GM19467 (cell line): ENCODE measurements at regions not wholly inside any gene's neighbourhood (a gene's known extent, or its start where the extent isn't known, plus 50 kb on each side); places are given as distances from the start of the nearest gene placed in this dataset.

Source experiments
- ATAC-seq: cut with Tn5 transposase; IDR thresholded peaks from one replicate; pipeline ENCODE4 v1.9.1; 2021; ENCODE audit warnings: mild to moderate bottlenecking, moderate library complexity; ENCODE audit not compliant: unreplicated experiment

DNA sequence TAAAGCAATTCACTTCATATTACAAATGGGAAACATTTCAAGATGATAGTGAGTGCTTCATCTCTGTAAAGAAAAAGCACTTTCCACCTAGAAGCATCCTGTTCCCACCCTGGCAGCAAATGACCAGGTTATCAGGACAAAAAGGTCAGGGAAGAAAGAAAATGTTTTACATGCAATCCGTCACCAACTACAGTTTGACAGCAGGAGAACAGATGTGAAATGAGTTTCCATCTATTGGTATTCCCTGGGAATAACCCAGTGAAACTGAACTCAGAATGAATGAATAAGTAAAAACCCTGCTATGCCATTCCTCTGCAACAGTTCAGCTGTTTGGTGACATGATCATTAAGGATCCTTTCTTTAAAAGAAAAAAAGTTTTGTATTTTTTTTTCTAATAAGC, 67.6 kb downstream of the HTR1A start:
- no peak for ATAC-seq

GRCh38 chr5:63878788-63879187, 83.5 kb downstream of the HTR1A start:
- ATAC-seq: no peak

- ATAC-seq: no peak
Observed at GRCh38 chr5:63877961-63878360, 84.3 kb downstream of the HTR1A start.

DNA sequence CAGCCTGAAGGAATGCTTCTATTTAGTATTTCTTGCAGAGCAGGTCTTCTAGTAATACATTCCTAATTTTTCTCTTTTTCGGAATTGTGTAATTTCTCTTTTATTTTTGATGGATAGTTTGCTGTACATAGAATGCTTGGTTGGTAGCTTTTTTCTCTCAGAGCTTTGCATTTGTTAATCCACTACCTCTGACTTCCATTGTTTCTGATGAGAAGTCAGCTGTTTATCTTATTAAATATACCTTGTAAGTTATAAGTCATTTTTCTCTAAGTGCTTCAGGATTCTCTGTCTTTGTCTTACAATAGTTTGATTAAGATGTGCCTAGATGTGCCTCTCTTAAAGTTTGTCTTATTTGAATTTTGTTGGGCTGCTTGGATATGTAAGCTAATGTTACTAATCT, 101.9 kb downstream of the HTR1A start:
- ATAC-seq: no peak

- ATAC-seq: no peak
Observed at GRCh38 chr5:63854076-63854475, 108.2 kb downstream of the HTR1A start.

DNA sequence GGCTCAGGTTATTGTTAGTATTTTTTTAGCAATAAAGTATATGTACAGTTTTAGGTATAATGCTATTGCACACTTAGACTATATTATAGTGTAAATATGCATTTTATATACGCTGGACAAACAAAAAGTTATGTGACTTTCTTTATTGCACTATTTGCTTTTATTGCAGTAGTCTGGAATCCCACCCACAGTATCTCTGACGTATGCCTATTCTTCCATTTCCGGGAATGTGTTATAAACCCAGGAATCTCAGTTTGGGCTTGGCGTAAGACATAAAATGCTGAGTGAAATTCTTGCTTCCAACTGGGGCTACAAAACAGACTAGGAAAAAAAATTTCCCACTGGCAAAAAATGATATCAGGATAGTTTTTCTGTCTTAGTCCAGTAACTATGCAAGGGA, 119.1 kb downstream of the HTR1A start:
- ATAC-seq: no peak

GRCh38 chr5:63837437-63837836, 124.8 kb downstream of the HTR1A start:
- ATAC-seq: no peak

- ATAC-seq: no peak
Observed at GRCh38 chr5:63831381-63831780, 130.9 kb downstream of the HTR1A start.

GRCh38 chr5:63825984-63826383, 136.3 kb downstream of the HTR1A start:
- no peak for ATAC-seq

- ATAC-seq: no peak
Observed at GRCh38 chr5:63823583-63823982, 138.7 kb downstream of the HTR1A start.

DNA sequence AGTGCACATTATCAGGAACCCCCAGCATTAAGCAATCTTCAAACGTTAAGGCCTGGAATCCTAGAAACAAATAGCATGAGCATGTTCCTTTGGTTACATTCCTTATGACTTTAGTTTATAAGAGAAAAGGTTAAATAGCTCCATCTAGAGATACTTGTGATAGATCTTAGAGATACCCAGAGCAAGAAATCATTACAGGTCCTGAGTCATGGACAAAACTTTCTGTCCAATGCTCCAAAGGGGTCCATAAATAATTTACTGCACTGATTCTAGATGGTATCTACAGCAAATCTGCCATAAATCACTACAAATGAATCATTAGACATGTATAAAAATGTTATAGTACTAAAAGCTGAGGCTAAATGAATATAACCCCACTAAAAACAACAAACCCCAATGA, 139.6 kb downstream of the HTR1A start:
- ATAC-seq: no peak

- ATAC-seq: no peak
Observed at GRCh38 chr5:63820577-63820976, 141.7 kb downstream of the HTR1A start.

DNA sequence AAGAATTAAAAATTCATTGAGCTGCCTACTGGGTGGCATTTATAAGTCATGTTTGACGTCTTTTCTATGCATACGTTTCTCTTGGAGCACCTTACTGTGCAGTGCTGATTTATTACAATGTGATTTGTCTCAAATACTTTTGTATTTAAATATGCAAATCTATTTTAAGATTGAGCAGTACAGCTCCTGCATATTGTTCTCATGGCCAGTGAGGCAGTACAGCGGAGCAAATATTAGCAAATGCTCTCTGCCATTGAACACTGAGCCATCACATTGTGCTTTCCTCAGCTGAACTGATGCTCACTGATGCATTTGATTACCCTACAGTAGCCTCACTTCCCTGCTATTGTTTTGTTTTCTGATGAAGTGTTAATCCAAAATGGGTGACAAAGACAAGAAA, 149.6 kb downstream of the HTR1A start:
- no peak for ATAC-seq

DNA sequence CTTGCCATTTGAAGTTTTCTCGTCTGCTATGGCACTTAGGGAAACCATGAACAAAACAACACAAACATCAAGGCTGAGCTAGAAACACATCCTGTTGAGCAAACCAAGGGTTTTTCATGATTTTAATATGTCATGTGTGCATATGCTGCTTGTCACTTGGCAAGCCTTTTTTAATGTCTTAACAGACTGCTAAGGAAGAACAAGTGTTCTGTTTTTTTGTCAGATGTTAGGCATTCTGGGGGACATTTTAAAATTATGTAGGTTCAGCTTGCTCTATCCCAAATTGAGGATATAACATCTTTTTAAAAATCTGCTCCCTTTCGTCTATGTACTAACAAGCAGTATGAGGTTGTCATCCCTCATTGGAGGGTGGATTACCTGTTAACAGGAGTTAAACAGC, 150.3 kb downstream of the HTR1A start:
- no peak for ATAC-seq

DNA sequence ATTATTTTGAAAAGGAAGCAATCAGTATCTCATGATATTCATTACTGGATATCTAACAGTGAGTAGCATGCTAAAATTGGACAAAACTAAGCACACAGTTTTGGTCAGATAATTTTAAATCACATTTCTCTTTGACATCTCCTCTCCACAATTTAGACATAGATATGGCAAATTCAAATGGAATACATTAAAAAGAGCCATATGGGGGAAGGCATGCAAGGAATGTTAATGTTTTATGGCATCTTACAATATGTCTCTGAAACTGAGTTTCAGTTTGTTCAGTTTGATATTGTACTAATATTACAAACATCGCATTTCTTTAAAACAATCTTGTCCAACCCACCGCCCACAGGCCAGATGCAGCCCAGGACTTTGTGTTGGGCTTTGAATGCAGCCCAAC, 151.0 kb downstream of the HTR1A start:
- no peak for ATAC-seq

- no peak for ATAC-seq
Observed at GRCh38 chr5:63805151-63805550, 157.1 kb downstream of the HTR1A start.

DNA sequence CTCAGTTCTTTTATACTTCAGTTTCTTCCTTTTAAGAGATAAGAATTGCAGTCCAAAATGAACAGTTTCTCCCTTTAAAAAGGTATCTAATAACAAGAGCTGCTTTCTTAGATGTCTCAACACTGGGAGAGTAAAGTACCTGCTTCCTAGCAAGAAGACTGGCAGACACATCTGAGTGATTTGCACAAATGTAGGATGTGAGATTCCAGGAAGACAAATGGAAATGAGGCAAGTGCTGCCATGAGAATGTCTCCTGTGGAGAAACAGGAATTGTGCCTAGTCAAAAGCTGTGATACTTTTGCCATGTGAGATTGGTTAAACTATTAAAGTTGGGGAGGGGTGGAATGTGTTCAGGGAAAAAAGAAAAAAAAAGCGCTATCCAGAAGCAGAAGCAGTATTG, 159.1 kb downstream of the HTR1A start:
- ATAC-seq: no peak

GRCh38 chr5:63794979-63795378, 167.3 kb downstream of the HTR1A start:
- no peak for ATAC-seq

DNA sequence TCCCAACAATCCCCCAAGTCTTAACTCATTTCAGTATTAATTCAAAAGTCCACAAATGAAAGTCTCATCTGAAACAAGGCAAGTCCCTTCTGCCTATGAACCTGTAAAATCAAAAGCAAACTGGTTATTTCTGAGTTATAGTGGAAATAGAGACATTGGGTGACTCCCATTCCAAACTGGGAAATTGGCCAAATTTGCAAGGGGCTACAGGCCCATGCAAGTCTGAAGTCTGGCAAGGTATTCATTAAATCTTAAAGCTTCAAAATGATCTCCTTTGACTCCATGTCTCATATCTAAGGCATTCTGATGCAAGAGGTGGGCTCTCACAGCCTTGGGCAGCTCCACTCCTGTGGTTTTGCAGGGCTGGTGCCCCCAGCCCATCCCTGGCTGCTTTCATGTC, 167.9 kb downstream of the HTR1A start:
- ATAC-seq: no peak

GRCh38 chr5:63774939-63775338, 187.3 kb downstream of the HTR1A start:
- ATAC-seq: no peak

DNA sequence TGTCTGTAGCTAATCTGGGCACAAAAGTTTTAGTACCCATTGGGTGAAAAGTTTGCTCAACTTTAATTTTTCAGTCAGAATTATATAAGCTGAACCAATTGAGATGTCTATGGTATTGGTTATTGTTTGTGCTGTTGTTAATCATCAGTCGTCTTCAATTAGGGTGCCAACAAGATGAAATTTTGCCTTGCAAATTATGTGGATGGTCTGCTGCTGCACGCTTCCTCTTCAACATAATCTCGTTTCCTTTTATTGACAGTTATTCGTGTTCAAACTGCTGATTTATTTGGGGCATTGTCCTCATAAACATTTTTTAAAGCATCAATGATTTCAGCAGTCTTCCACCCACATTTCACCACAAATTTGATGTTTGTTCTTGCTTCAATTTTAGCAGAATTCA, 194.0 kb downstream of the HTR1A start:
- ATAC-seq: no peak

- no peak for ATAC-seq
Observed at GRCh38 chr5:63760965-63761364, 201.3 kb downstream of the HTR1A start.

- no peak for ATAC-seq
Observed at GRCh38 chr5:63743096-63743798, 219.0 kb downstream of the HTR1A start.
